Keratinocyte (primary cell): ENCODE measurements at regions not wholly inside any gene's neighbourhood (a gene's known extent, or its start where the extent isn't known, plus 50 kb on each side); places are given as distances from the start of the nearest gene placed in this dataset.

Experiments used
- EZH2 ChIP-seq: IDR thresholded peaks from one replicate; pipeline ENCODE4 v1.6.1; 2012; ENCODE audit warnings: inconsistent platforms, mild to moderate bottlenecking, low read length, moderate library complexity
- TF ChIP-seq, protein P1 (sequence below), 3 experiments: IDR thresholded peaks in 1 of 3; conservative IDR thresholded peaks in 1 of 3; optimal IDR thresholded peaks in 1 of 3; 2 replicates in 2 of 3; 3 replicates in 1 of 3; pipeline versions ENCODE3 to v1.5.1; 2011; ENCODE audit warnings: low read length in 3 of 3, mild to moderate bottlenecking in 3 of 3, moderate library complexity in 2 of 3, control low read depth in 1 of 3, inconsistent platforms in 1 of 3; ENCODE audit not compliant: insufficient read depth in 2 of 3; ENCODE audit errors: extremely low read depth in 1 of 3

DNA sequence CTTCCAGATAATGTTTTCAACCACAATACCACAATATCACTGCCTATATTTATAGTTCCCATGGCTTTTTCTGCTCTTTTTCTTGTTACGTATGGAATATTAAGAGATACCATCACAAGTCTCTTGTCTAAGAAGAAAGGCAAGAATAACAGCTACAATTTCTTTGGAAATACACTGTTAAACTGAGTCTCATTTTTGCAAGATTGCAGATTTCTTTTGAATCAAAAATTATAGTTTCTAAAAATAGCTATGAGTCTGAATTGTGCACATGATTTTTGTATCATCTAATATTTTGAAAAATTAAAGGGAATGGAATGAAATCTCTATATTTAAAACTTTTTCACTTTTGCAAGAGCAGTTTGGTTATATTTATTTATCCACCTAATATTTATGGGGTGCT lies 1120.8 kb downstream of the EFNB2 start:
- TF ChIP-seq, protein P1, sequence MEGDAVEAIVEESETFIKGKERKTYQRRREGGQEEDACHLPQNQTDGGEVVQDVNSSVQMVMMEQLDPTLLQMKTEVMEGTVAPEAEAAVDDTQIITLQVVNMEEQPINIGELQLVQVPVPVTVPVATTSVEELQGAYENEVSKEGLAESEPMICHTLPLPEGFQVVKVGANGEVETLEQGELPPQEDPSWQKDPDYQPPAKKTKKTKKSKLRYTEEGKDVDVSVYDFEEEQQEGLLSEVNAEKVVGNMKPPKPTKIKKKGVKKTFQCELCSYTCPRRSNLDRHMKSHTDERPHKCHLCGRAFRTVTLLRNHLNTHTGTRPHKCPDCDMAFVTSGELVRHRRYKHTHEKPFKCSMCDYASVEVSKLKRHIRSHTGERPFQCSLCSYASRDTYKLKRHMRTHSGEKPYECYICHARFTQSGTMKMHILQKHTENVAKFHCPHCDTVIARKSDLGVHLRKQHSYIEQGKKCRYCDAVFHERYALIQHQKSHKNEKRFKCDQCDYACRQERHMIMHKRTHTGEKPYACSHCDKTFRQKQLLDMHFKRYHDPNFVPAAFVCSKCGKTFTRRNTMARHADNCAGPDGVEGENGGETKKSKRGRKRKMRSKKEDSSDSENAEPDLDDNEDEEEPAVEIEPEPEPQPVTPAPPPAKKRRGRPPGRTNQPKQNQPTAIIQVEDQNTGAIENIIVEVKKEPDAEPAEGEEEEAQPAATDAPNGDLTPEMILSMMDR (optimal IDR thresholded peaks at IDR 0.05 in 1 of 3, IDR thresholded peaks at IDR 0.05 in 1 of 3, conservative IDR thresholded peaks at IDR 0.05 in 1 of 3; ENCODE audit: extremely low read depth in 1 of 3, insufficient read depth in 2 of 3, low read length in 3 of 3), result no peak
- no peak for TF ChIP-seq EZH2
